Nephron (organoid): ENCODE measurements at regions not wholly inside any gene's neighbourhood (a gene's known extent, or its start where the extent isn't known, plus 50 kb on each side); places are given as distances from the start of the nearest gene placed in this dataset.
"Not testable (repeated sequence)": the region's sequence is repeated elsewhere in the genome, so short reads cannot be mapped to it uniquely, and the experiment has no call there.

Experiments used
- H3K27ac Mint-ChIP-seq, 3 experiments: 2 replicates each; pipeline ENCODE4 v1.8.0; 2020; ENCODE audit warnings: mixed read lengths in 3 of 3, mild to moderate bottlenecking in 2 of 3, moderate library complexity in 1 of 3
- H3K27me3 Mint-ChIP-seq: 2 replicates; pipeline ENCODE4 v1.8.0; 2021; ENCODE audit warnings: low read depth, mild to moderate bottlenecking, moderate library complexity, mixed read lengths
- H3K36me3 Mint-ChIP-seq: 2 replicates; pipeline ENCODE4 v1.8.0; 2020; ENCODE audit warnings: low read depth, mixed read lengths
- H3K4me1 Mint-ChIP-seq: 2 replicates; pipeline ENCODE4 v1.8.0; 2020; ENCODE audit warnings: mixed read lengths
- H3K4me3 Mint-ChIP-seq, 3 experiments: 2 replicates each; pipeline ENCODE4 v1.8.0; 2020; ENCODE audit warnings: mild to moderate bottlenecking in 3 of 3, mixed read lengths in 3 of 3, moderate library complexity in 2 of 3
- H3K9me3 Mint-ChIP-seq: 2 replicates; pipeline ENCODE4 v1.8.0; 2020; ENCODE audit warnings: mixed read lengths
- TF ChIP-seq, protein P1 (sequence below), 3 experiments: fragments of 200-600 bp; sonication (generic); IDR thresholded peaks; one replicate each; pipeline ENCODE4 v1.5.0; 2021; ENCODE audit warnings: antibody characterized with exemption in 3 of 3; ENCODE audit not compliant: unreplicated experiment in 3 of 3

DNA sequence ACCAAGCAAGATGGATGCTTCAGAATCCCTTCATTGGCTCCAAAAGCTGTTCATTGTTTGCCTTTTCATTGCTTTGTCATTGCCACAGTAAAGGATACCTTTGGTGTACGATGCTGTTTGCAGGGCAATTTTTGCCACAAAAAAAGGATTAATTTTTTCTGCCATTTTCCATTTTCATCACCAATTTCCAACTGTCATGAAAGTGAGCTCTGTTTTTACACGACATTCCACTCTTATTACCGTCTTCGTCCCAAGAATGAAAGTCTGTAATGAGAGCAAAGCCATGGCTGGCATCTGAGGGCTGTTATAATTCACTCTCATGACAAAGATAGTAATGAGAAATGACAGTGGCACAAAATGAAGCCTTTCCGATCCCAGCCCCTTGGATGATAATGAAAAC lies 272.7 kb upstream of the DCN start:
- H3K36me3 Mint-ChIP-seq = no peaks in the 10 kb centered on the region
- H3K27ac Mint-ChIP-seq = no peak overlapping the region
- no peak overlapping the region for H3K4me3 Mint-ChIP-seq
- no peaks in the 10 kb centered on the region for H3K4me1 Mint-ChIP-seq
- H3K27me3 Mint-ChIP-seq = no peaks in the 10 kb centered on the region
- TF ChIP-seq, protein P1, sequence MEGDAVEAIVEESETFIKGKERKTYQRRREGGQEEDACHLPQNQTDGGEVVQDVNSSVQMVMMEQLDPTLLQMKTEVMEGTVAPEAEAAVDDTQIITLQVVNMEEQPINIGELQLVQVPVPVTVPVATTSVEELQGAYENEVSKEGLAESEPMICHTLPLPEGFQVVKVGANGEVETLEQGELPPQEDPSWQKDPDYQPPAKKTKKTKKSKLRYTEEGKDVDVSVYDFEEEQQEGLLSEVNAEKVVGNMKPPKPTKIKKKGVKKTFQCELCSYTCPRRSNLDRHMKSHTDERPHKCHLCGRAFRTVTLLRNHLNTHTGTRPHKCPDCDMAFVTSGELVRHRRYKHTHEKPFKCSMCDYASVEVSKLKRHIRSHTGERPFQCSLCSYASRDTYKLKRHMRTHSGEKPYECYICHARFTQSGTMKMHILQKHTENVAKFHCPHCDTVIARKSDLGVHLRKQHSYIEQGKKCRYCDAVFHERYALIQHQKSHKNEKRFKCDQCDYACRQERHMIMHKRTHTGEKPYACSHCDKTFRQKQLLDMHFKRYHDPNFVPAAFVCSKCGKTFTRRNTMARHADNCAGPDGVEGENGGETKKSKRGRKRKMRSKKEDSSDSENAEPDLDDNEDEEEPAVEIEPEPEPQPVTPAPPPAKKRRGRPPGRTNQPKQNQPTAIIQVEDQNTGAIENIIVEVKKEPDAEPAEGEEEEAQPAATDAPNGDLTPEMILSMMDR (IDR thresholded peaks at IDR 0.05; ENCODE audit: unreplicated experiment in 3 of 3) = no peak
- H3K9me3 Mint-ChIP-seq = peaks cover 5% of the 10 kb centered on the region

DNA sequence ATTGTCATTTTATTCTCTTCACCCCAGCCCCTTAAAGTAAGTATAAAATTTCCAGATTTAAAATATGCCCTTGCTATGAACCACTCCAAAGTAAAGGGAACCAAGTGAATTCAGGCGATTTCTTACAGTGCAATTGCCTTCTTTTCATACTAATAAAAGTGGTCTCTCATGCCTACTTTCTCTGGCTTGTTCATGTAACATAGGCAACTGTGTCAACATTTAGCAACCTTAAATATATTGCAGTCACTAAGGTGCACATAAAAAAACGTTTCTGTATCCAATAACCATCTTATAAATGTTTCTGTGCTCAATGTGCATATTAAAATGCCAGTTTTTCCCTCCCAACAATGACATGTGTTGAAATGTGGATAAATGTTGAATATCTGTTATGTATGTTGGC lies 271.6 kb upstream of the DCN start:
- Mint-ChIP-seq H3K36me3 (no peaks in the 10 kb centered on the region), H3K4me3 (no peak overlapping the region), H3K27me3 (no peaks in the 10 kb centered on the region), H3K4me1 (no peaks in the 10 kb centered on the region), H3K9me3 (peaks cover 8% of the 10 kb centered on the region), H3K27ac (no peak overlapping the region)
- TF ChIP-seq, protein P1 (IDR thresholded peaks at IDR 0.05; ENCODE audit: unreplicated experiment in 3 of 3) = no peak

DNA sequence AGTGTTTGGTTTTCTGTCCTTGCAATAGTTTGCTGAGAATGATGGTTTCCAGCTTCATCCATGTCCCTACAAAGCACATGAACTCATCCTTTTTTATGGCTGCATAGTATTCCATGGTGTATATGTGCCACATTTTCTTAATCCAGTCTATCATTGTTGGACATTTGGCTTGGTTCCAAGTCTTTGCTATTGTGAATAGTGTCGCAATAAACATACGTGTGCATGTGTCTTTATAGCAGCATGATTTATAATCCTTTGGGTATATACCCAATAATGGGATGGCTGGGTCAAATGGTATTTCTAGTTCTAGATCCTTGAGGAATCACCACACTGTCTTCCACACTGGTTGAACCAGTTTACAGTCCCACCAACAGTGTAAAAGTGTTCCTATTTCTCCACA lies 269.8 kb upstream of the DCN start:
- H3K36me3 Mint-ChIP-seq, H3K4me3 Mint-ChIP-seq, H3K27ac Mint-ChIP-seq, H3K9me3 Mint-ChIP-seq, H3K4me1 Mint-ChIP-seq, H3K27me3 Mint-ChIP-seq: not testable (repeated sequence)

DNA sequence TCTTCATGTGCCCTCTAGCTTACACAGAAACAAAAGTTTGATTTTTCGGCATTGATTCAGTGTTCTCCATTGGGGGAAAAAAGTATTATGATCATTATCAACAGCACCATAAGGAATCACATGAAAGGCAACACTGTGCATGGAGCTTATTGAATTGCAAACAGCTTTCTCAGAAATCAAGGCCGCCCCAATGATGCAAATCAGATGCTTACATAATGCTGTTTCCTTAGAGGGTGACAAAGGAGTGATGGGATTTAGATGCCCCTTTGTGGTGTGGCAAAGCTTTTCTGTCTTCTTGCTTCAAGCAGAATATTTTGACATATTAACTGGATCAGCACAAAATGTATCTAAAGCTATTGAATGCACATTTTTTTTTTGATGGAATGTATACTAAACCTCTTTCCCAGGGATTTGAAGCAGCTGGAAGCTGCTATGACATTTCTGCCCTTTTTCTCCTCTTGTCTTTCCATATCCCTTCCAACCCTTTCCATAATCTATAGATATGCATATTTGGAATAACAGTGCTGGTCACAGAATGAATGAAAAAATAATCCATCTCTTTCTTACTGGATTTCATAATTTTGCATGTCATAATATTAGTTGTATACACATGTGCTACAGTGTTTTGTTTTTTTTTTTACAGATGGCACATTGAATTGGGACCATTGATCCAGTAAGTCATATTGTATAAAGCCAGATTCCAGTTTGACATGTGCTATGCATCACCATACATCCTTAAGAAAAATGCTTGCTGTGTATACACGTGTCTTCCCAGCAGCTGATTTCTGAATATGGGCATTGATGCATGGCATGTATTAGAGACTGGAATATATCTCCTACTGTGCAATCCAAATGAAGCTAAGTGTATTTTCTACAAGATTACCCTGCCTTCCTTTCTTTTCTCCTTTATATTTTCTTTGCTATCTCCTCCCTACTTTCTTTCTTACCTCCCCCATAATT lies 259.7 kb upstream of the DCN start:
- peaks cover 9% of the 10 kb centered on the region for H3K4me1 Mint-ChIP-seq
- TF ChIP-seq, protein P1 (IDR thresholded peaks at IDR 0.05; ENCODE audit: unreplicated experiment in 3 of 3) = no peak
- peaks cover 4% of the 10 kb centered on the region for H3K9me3 Mint-ChIP-seq
- H3K36me3 Mint-ChIP-seq = no peaks in the 10 kb centered on the region
- no peak overlapping the region for H3K4me3 Mint-ChIP-seq
- H3K27ac Mint-ChIP-seq = no peak overlapping the region
- H3K27me3 Mint-ChIP-seq = no peaks in the 10 kb centered on the region

DNA sequence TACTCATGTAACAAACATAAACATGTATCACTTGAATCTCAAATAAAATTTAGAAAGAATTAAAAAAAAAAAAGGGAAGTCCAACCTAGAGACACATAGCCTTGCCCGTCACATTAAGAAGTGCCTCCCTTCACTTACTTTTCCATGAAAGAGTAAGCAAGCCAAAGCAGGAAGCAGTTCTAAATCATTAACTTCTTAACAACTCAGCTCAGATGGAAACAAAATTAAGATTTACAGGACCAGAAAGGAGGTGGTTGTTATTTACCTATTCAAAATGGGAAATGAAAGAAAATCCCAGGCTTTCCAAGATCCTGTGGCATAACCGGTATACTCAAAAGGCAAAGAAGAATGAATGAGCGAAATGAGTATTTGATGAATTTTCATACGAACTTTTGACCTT lies 258.6 kb upstream of the DCN start:
- Mint-ChIP-seq H3K36me3 (no peaks in the 10 kb centered on the region), H3K27ac (no peak overlapping the region), H3K27me3 (no peaks in the 10 kb centered on the region), H3K4me3 (no peak overlapping the region), H3K9me3 (peaks cover 4% of the 10 kb centered on the region), H3K4me1 (peaks cover 9% of the 10 kb centered on the region)
- TF ChIP-seq, protein P1 (IDR thresholded peaks at IDR 0.05; ENCODE audit: unreplicated experiment in 3 of 3) = no peak

DNA sequence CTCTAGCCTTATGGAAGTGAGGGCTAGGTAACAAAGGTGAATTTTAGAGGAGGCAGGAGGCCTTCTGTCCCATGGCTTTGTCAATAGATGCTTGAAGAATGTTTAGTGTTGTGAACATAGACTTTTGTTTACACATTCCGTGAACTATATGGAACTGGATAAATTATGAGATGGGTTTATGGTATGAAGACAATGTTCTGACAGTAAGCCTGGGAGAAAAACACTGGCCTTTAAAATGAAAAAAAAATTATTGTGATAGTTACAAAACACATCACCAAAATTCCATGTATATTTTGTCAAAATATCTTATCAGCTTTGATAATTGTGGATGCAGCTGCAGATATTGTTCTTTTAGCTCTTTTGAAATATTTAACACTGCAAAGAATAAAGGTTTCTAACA lies 251.5 kb upstream of the DCN start:
- no peaks in the 10 kb centered on the region for H3K36me3 Mint-ChIP-seq
- H3K4me1 Mint-ChIP-seq = peaks cover 16% of the 10 kb centered on the region
- no peaks in the 10 kb centered on the region for H3K9me3 Mint-ChIP-seq
- H3K27me3 Mint-ChIP-seq = no peaks in the 10 kb centered on the region
- peak overlapping the region in 1 of 3 experiments; percentile 38 for H3K27ac Mint-ChIP-seq
- no peak overlapping the region for H3K4me3 Mint-ChIP-seq
- TF ChIP-seq, protein P1 (IDR thresholded peaks at IDR 0.05; ENCODE audit: unreplicated experiment in 3 of 3) = no peak
